GM10266 (cell line): ENCODE measurements at regions not wholly inside any gene's neighbourhood (a gene's known extent, or its start where the extent isn't known, plus 50 kb on each side); places are given as distances from the start of the nearest gene placed in this dataset.

Source experiments
- DNase-seq: peaks from one replicate; pipeline ENCODE4 v3.0.0; 2012; ENCODE audit errors: extremely low spot score
- CTCF ChIP-seq: IDR thresholded peaks from 2 replicates; pipeline ENCODE4 v1.5.1; 2012; ENCODE audit warnings: mild to moderate bottlenecking, low read depth; ENCODE audit not compliant: control insufficient read depth, insufficient read depth; ENCODE audit errors: missing control alignments

GRCh38 chr5:174852143-174852542 is 127.8 kb downstream of the MSX2 start:
- DNase-seq = no peak
- no peak for TF ChIP-seq CTCF

GRCh38 chr5:174850565-174851169 is 126.3 kb downstream of the MSX2 start:
- TF ChIP-seq CTCF = no peak
- no peak for DNase-seq

DNA sequence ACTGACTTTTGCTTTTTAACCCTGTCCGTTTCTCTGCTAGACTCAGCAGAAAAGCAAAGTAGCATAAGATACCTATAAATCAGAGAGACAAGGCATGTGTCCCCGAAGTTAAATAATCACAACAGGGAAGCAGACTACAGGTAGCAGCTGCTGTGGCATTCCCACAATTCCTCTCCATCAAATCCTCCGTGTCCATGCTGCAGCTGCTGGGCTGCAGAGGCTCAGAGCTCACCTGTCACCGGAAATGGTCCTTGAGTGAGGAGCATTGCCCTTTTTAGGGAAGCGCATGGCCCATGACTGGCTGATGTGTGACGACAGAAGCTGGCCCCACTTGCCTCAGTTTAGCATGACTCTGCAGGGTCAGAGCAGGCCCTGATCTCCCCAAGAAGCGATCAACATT is 125.0 kb downstream of the MSX2 start:
- DNase-seq = no peak
- no peak for TF ChIP-seq CTCF

- DNase-seq = no peak
- no peak for TF ChIP-seq CTCF
Observed at GRCh38 chr5:174844971-174845370, 120.6 kb downstream of the MSX2 start.

- no peak for TF ChIP-seq CTCF
- DNase-seq = no peak
Observed at GRCh38 chr5:174843263-174844250, 119.2 kb downstream of the MSX2 start.

DNA sequence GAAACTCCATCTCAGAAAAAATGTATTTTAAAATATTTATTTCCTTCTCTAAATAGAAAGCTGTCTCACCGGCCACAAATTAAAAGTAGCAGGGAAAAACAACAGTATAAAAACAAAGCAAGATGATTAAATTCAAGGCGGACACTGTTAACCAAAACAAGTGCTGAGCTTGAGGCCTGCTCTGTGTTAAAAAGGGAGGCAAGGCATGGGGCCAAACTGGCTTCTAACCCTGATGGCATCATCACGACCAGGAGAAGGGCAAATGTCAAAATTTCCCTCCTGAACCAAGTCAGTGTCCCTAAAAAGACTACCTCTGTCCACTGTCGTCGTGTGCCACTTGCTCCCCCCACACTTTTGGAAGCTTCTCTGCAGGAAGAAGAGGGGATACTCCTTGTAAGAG is 116.1 kb downstream of the MSX2 start:
- DNase-seq = no peak
- TF ChIP-seq CTCF = no peak

GRCh38 chr5:174839196-174839595 is 114.8 kb downstream of the MSX2 start:
- DNase-seq = no peak
- TF ChIP-seq CTCF = no peak
